Skeletal muscle cell (primary cell): ENCODE measurements at regions not wholly inside any gene's neighbourhood (a gene's known extent, or its start where the extent isn't known, plus 50 kb on each side); places are given as distances from the start of the nearest gene placed in this dataset.

Source experiments
- DNase-seq: peaks from one replicate; pipeline ENCODE4 v3.0.0-alpha.2; 2010; ENCODE audit warnings: low read depth
- H3K4me3 ChIP-seq: 2 replicates; pipeline ENCODE4 v1.5.1; 2011; ENCODE audit warnings: low read depth, mild to moderate bottlenecking, control low read depth, low read length, moderate library complexity

GRCh38 chr10:108409306-108409705 is 1244.8 kb upstream of the SORCS1 start:
- DNase-seq = no peak
- H3K4me3 ChIP-seq = no peak overlapping the region

GRCh38 chr10:108404155-108404554 is 1239.6 kb upstream of the SORCS1 start:
- H3K4me3 ChIP-seq = no peak overlapping the region
- DNase-seq = no peak

- DNase-seq = no peak
- H3K4me3 ChIP-seq = no peak overlapping the region
These were observed 1235.0 kb upstream of the SORCS1 start for GRCh38 chr10:108399465-108399864.

- no peak overlapping the region for H3K4me3 ChIP-seq
- DNase-seq = peak; percentile 54
These were observed 1228.6 kb upstream of the SORCS1 start for GRCh38 chr10:108393089-108393488.

GRCh38 chr10:108392286-108392685 is 1227.8 kb upstream of the SORCS1 start:
- H3K4me3 ChIP-seq = no peak overlapping the region
- peak; percentile 35 for DNase-seq

- DNase-seq = no peak
- no peak overlapping the region for H3K4me3 ChIP-seq
These were observed 1224.2 kb upstream of the SORCS1 start for GRCh38 chr10:108388706-108389105.

DNA sequence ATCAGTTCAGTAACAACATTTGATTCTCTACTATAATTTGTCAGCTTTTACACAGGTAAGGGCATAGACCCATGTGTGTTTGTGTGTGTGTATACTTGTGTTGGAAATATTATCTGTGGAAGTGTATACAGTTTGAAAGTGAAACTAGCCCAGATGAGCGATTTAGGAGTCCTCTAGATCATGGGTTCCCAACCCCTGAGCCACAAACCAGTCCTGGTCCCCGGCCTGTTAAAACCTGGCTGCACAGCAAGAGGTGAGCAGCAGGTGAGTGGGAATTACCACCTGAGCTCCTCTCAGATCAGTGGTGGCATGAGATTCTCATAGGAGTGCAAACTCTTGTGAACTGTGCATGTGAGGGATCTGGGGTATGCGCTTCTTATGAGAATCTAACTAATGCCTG is 1221.5 kb upstream of the SORCS1 start:
- H3K4me3 ChIP-seq = no peak overlapping the region
- no peak for DNase-seq

DNA sequence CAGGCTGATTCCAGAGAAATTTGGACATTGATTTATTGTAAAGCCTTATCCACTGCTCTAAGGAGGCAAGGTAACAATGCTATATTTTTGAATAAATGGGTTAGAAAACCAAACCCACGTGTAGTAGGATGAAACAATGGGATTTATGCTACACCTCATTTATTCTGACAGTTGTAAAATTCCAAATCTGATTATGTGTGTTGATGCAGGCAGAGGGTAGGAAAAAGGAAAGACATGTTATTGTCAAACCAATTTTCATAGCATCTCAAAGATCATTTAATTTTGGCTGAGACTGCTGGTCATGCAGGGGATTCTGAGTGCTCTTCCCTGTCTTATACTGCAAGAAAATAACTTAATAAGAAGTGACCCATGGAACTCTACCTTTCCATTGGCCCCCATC is 1219.9 kb upstream of the SORCS1 start:
- H3K4me3 ChIP-seq = no peak overlapping the region
- no peak for DNase-seq

DNA sequence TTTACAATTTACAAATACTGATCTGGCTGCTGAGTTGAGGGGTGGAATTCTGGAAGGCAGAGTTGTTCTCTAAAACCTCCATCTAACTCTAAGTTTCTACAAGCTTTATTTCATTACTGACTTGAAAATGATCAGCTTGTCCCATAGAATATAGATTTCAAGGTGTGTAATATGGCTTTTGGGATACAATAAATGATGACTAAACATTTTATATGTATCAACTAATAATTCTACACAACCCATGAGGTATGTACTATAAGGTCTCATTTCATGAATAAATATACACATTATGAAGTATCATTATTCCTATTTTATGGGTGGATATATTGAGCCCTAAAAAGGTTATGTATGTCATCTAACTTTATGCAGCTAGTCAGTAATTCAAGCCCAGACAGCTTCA is 1214.3 kb upstream of the SORCS1 start:
- DNase-seq = no peak
- H3K4me3 ChIP-seq = no peak overlapping the region

DNA sequence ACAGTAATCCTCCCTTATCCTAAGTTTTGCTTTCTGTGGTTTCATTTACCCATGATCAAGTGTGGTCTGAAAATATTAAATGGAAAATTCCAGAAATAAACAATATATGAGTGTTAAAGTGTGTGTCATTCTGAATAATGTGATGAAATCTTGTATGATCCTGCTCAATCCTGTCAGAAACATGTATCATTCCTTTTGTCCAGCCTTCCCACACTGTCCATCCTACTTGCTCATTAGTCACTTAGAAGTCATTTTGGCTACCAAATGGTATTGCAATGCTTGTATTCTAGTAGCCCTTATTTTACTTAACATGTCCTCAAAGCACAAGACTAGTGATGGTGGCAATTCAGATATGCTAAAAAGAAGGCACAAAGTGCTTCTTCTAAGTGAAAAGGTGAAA is 1211.2 kb upstream of the SORCS1 start:
- H3K4me3 ChIP-seq = no peak overlapping the region
- DNase-seq = peak; percentile 41

DNA sequence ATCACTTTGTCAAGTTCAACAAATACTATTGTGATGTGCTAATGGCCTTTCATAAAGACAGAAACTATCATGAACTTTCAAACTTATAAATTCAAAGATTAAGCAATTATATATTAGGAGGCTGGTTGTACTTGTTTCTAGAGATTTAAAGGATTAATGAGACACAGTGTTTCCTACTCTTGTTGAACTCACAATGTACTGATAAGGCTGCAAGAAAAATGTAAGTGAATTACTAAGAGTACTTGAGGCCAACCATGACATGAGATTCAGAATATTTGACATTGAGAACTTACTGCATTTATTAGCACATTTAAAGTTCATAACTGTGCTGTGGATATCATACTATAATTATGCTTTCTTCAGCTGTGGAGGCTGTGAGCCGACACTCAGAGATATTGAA is 1210.5 kb upstream of the SORCS1 start:
- DNase-seq = no peak
- H3K4me3 ChIP-seq = no peak overlapping the region

GRCh38 chr10:108365541-108365940 is 1201.0 kb upstream of the SORCS1 start:
- DNase-seq = no peak
- no peak overlapping the region for H3K4me3 ChIP-seq

DNA sequence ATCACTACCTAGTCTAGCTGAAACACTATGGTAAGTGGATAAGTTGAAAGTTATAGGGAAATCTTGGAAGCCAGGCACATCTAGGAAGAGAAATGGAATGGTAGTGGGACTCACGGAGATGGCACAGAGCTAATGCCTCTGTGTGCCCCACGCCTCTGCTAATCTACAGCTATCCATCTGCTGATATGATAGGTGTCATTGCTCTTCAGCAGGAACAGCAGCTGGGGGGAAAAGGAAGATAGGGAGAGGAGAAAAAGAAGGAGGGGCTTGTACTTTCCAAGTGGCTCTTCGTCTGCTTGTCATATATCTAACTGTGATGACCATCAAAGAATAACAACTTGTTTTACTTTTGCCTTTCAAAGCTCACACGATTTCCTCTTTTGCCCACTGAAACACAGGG is 1199.1 kb upstream of the SORCS1 start:
- H3K4me3 ChIP-seq = no peak overlapping the region
- DNase-seq = no peak

- DNase-seq = no peak
- H3K4me3 ChIP-seq = no peak overlapping the region
These were observed 1198.5 kb upstream of the SORCS1 start for GRCh38 chr10:108362961-108363360.

- H3K4me3 ChIP-seq = no peak overlapping the region
- no peak for DNase-seq
These were observed 1197.8 kb upstream of the SORCS1 start for GRCh38 chr10:108362296-108362695.

DNA sequence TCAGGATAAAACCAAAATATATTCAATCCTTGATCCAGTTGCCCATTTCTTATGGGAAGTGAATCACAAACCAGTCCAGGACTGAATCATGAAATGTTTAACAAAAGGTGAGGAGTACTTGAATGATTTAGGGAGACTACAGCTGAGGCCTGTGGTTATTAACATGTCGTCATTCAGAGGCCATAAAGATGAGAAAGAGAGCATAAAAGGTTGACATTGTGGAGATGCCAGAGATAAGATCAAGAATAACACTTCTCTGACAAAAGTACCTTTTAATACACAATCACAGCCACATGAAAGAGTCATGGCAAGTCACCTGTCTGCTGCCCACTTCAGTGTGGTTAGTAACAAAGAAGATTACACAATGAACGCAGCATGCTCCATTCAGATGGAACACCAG is 1195.7 kb upstream of the SORCS1 start:
- H3K4me3 ChIP-seq = no peak overlapping the region
- peak; percentile 26 for DNase-seq

GRCh38 chr10:108358912-108359311 is 1194.4 kb upstream of the SORCS1 start:
- peak; percentile 88 for DNase-seq

GRCh38 chr10:108352771-108353170 is 1188.3 kb upstream of the SORCS1 start:
- DNase-seq = no peak
- no peak overlapping the region for H3K4me3 ChIP-seq

More at GRCh38 chr10:108358912-108359311, 1194.4 kb upstream of the SORCS1 start:
- H3K4me3 ChIP-seq = no peak overlapping the region

DNA sequence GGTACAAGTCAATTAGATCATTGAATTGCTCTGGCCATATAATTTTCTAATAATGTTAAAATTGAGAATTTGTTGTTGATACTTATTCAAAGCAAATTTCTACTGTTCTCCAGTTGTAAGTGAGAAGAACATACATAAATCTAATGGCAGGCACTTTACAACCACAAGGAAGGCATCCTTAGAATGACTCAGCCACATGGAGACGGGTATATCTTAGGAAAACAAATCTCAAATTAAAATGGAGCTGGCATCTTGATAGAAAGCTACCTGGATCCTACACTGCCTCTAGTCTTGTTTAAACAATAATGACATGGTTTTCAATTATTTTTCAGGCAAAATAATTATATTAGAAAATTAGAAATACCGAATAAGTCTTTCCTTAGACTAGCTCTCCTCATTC is 1183.7 kb upstream of the SORCS1 start:
- DNase-seq = no peak
- no peak overlapping the region for H3K4me3 ChIP-seq

DNA sequence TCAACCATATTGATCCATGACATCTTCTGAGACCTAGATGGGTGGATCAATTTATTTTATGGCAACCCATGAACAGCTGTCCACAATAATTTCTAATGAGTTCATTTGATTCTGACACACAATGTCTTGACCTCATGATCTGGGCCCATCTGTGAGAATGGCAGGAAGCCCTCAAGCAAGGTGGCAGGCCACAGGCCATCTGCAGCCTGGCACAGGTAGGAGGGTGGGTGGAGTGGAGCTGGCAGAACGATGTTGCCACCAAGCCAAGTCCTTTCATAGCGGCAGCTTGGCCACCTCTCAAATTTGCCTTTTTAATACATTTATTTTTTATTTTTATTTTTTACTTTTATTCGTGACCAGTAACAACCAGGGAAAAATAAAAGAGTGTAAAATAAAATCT is 1181.6 kb upstream of the SORCS1 start:
- no peak for DNase-seq
- H3K4me3 ChIP-seq = no peak overlapping the region

- H3K4me3 ChIP-seq = no peak overlapping the region
- DNase-seq = no peak
These were observed 1173.6 kb upstream of the SORCS1 start for GRCh38 chr10:108338146-108338545.

DNA sequence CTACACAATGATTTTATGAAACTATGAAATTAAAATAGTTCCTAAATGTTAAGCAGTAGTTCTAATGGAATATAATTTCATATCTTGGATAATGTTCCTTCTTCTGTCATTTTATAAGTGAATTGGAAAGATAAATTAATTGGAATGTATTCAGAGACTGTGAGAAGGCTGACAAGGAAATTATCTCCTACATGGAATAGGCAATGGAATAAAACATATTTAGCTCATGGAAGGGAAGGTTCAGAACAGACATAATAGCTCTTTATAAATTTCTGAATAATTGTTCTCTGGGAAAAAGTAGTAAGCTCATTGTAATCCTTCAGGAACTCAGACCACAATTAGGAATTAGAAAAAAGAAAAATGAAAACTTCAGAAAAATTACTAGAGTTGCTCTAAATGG is 1172.3 kb upstream of the SORCS1 start:
- H3K4me3 ChIP-seq = no peak overlapping the region
- DNase-seq = no peak
